Smooth muscle cell (in vitro differentiated cells): ENCODE measurements at regions not wholly inside any gene's neighbourhood (a gene's known extent, or its start where the extent isn't known, plus 50 kb on each side); places are given as distances from the start of the nearest gene placed in this dataset.

Experiments
- DNase-seq: peaks from one replicate; lab custom pipeline; 2025; ENCODE audit not compliant: unreplicated experiment; lab: John Stamatoyannopoulos, UW
- H2AFZ ChIP-seq: fragments of 200-600 bp; sonication (generic); 2 replicates; pipeline ENCODE4 v1.6.0; 2016; ENCODE audit warnings: antibody characterized with exemption, low read depth, mild to moderate bottlenecking
- H3F3A ChIP-seq: fragments of 200-600 bp; sonication (generic); 2 replicates; pipeline ENCODE4 v1.6.0; 2017; ENCODE audit warnings: antibody characterized with exemption, low read depth
- H3K27ac ChIP-seq: fragments of 200-600 bp; sonication (generic); 2 replicates; pipeline ENCODE4 v1.5.1; 2016; ENCODE audit warnings: low read depth, mild to moderate bottlenecking
- H3K27me3 ChIP-seq: fragments of 200-600 bp; sonication (generic); 2 replicates; pipeline ENCODE4 v1.6.1; 2016; ENCODE audit warnings: low read depth, mild to moderate bottlenecking
- H3K36me3 ChIP-seq: fragments of 200-600 bp; sonication (generic); 2 replicates; pipeline ENCODE4 v1.5.1; 2016; ENCODE audit warnings: low read depth
- H3K4me1 ChIP-seq: fragments of 200-600 bp; sonication (generic); 2 replicates; pipeline ENCODE4 v1.5.1; 2016; ENCODE audit warnings: low read depth
- H3K4me2 ChIP-seq: fragments of 200-600 bp; sonication (generic); 2 replicates; pipeline ENCODE4 v1.6.0; 2016; ENCODE audit warnings: mild to moderate bottlenecking
- H3K4me3 ChIP-seq: fragments of 200-600 bp; sonication (generic); 2 replicates; pipeline ENCODE4 v1.5.1; 2016; ENCODE audit warnings: mild to moderate bottlenecking
- H3K79me2 ChIP-seq: fragments of 200-600 bp; sonication (generic); 2 replicates; pipeline ENCODE4 v1.6.0; 2016; ENCODE audit warnings: low read depth, mild to moderate bottlenecking
- H3K9ac ChIP-seq: fragments of 200-600 bp; sonication (generic); 2 replicates; pipeline ENCODE4 v1.6.0; 2016; ENCODE audit warnings: low read depth
- H3K9me3 ChIP-seq: fragments of 200-600 bp; sonication (generic); replicated peaks from 2 replicates; pipeline ENCODE4 v1.5.1; 2016; ENCODE audit warnings: low read depth
- H4K20me1 ChIP-seq: fragments of 200-600 bp; sonication (generic); 2 replicates; pipeline ENCODE4 v1.6.0; 2016; ENCODE audit warnings: low read depth
- WGBS: methylation state at CpG from one replicate; pipeline ENCODE4 v1.1.7; 2016; ENCODE audit warnings: low lambda C conversion rate; 5-methylcytosine and 5-hydroxymethylcytosine counted together
- TF ChIP-seq, protein P1 (sequence below): fragments of 200-600 bp; sonication (generic); IDR thresholded peaks from 2 replicates; pipeline ENCODE4 v1.5.1; 2017; ENCODE audit warnings: borderline replicate concordance, mild to moderate bottlenecking, antibody characterized with exemption; ENCODE audit not compliant: insufficient read depth, poor library complexity, severe bottlenecking

DNA sequence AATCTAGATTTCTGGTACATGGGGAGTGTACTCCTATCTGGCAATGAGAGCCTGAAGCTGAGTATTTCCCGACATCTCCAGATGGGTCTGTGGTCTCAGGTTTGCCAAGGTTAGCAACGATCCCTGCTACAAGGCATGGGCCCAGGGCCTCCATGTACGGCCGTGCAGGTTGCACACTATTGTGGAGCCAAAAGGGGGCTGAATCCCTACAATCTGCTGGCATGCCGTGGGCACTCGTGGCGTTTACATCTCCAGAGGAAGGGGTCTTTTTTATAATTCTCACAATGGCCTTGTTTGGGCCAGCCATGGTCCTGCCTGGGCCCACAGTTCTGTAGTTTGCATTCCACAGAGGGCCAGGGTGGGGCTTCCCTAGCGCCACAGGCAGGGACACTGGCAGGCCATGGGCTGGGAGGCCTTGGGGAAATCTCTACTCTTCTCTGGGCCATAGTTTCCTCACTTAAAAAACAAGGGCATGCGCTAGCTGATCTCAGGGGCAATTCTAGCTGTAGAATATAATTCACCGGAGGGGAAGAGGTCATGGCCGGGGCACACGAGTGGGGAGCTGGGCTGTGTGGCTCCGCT, 68.9 kb upstream of the TLE3 start:
- no peak overlapping the region for H2AFZ ChIP-seq
- WGBS, result 97% methylated on average over 13 of the region's 13 CpGs
- TF ChIP-seq, protein P1, sequence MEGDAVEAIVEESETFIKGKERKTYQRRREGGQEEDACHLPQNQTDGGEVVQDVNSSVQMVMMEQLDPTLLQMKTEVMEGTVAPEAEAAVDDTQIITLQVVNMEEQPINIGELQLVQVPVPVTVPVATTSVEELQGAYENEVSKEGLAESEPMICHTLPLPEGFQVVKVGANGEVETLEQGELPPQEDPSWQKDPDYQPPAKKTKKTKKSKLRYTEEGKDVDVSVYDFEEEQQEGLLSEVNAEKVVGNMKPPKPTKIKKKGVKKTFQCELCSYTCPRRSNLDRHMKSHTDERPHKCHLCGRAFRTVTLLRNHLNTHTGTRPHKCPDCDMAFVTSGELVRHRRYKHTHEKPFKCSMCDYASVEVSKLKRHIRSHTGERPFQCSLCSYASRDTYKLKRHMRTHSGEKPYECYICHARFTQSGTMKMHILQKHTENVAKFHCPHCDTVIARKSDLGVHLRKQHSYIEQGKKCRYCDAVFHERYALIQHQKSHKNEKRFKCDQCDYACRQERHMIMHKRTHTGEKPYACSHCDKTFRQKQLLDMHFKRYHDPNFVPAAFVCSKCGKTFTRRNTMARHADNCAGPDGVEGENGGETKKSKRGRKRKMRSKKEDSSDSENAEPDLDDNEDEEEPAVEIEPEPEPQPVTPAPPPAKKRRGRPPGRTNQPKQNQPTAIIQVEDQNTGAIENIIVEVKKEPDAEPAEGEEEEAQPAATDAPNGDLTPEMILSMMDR, result no peak

DNA sequence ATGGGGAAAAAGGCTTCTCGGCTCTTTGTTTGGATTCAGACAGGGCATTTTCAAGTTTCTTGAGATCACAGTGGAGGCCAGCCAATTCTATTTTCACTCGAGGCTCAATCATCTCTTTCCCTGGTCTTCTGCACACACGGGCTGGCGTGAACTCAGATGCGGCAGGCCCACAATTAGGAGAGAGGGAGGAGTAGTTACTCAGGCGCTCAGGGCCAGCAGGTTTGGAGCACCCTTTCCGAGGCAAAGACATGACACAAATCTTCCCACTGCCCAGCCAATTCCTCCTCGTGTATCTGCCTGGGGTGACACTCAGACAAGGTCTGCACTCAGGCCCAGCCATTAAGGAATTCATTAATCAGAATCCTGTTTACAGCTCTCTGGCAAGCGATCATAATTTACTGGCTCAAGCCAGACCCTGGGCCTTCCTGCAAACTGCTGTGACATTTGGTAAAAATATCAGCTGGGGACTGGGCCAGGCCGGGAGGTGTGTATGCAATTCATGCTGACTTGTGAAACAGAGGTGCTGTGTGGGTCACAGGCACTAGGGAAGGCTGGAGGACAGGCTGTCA, 68.1 kb upstream of the TLE3 start:
- Histone ChIP-seq H3K4me2 (no peak overlapping the region), H3K36me3 (no peaks in the 10 kb centered on the region), H3F3A (no peaks in the 10 kb centered on the region), H3K27ac (no peak overlapping the region), H3K27me3 (no peaks in the 10 kb centered on the region), H2AFZ (no peak overlapping the region), H3K9ac (no peak overlapping the region), H4K20me1 (no peaks in the 10 kb centered on the region), H3K79me2 (no peaks in the 10 kb centered on the region), H3K4me3 (no peak overlapping the region), H3K9me3 (no peaks in the 10 kb centered on the region), H3K4me1 (no peaks in the 10 kb centered on the region)
- TF ChIP-seq, protein P1, result no peak
- 61% methylated on average over 10 of the region's 10 CpGs for WGBS
- no peak for DNase-seq

More for the DNA sequence above, 68.9 kb upstream of the TLE3 start:
- H3K4me3 ChIP-seq, result no peak overlapping the region
- no peak overlapping the region for H3K27ac ChIP-seq
- H3K36me3 ChIP-seq, result no peaks in the 10 kb centered on the region
- no peak for DNase-seq
- no peaks in the 10 kb centered on the region for H4K20me1 ChIP-seq
- H3K27me3 ChIP-seq, result no peaks in the 10 kb centered on the region
- H3K9ac ChIP-seq, result no peak overlapping the region
- H3K4me2 ChIP-seq, result no peak overlapping the region
- no peaks in the 10 kb centered on the region for H3K79me2 ChIP-seq
- H3K9me3 ChIP-seq, result no peaks in the 10 kb centered on the region
- H3K4me1 ChIP-seq, result no peaks in the 10 kb centered on the region
- no peaks in the 10 kb centered on the region for H3F3A ChIP-seq

DNA sequence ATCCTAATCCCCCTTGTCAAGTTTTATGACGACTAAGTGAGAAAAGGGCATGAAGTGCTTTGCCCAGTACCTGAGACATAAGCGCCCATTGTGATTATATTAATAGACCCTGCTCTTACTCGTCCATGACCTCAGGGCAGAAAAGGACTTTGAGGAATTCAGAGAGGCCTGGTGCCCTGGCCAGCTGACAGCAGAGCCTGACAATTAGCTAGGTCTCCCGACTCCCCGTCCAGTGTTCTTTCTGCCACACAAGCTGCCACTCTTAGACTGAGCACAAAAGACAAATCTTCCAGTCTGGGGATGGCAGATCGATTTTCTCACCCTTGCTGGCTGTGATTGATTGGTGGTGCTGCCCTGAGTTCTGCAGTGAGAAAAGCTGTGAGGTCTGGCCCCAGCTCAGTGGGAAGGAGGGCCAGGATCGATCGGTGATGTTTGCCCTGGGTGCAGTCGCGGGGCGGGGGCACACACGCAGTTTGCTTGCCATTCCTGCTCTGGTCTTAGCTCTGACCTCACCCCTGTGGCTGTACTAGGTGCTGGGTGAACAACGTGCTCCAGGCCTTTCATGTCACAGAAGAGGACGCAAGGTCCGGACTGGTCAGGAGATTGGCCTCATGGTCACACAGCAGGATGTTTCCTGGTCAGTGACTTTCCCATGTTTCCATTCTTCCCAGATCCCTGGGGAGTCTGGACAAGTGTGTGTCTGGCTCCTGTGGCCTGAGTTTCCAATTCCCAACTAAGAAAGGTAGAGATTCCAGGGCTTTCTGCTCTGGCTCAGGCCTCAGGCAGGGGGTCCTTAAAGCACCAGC, 67.4 kb upstream of the TLE3 start:
- 85% methylated on average over 15 of the region's 15 CpGs for WGBS
- H2AFZ ChIP-seq, result no peak overlapping the region

More for the DNA sequence above, 67.4 kb upstream of the TLE3 start:
- Histone ChIP-seq H3K9ac (no peak overlapping the region), H3K36me3 (no peaks in the 10 kb centered on the region), H3K9me3 (no peaks in the 10 kb centered on the region), H4K20me1 (no peaks in the 10 kb centered on the region), H3F3A (no peaks in the 10 kb centered on the region), H3K4me2 (no peak overlapping the region), H3K4me3 (no peak overlapping the region), H3K27me3 (no peaks in the 10 kb centered on the region), H3K79me2 (no peaks in the 10 kb centered on the region), H3K4me1 (no peaks in the 10 kb centered on the region), H3K27ac (no peak overlapping the region)
- DNase-seq, result no peak
- TF ChIP-seq, protein P1, result no peak
